K562 (cell line): ENCODE measurements at regions not wholly inside any gene's neighbourhood (a gene's known extent, or its start where the extent isn't known, plus 50 kb on each side); places are given as distances from the start of the nearest gene placed in this dataset.
"Not testable (repeated sequence)": the region's sequence is repeated elsewhere in the genome, so short reads cannot be mapped to it uniquely, and the experiment has no call there.

Experiments
- ATAC-seq: fragments of 200-7000 bp; cut with Tn5 transposase; 3 replicates; pipeline ENCODE4 v1.9.1; 2020; ENCODE audit warnings: moderate library complexity
- BruUV-seq: library from RNA; stranded (reverse); fragments of 400-500 nt; replicated peaks from 2 replicates; lab custom pipeline; 2021; lab: Mats Ljungman, UMichigan
- CTCF ChIA-PET: fragments of 300-600 bp; formaldehyde crosslinking; extraction: SDS; loops from one replicate; lab custom pipeline; 2021; ENCODE audit warnings: low intra/inter-chr PET ratio; lab: Yijun Ruan, JAX
- POLR2A ChIA-PET: fragments of 300-600, 350-650 bp; sonication (Branson Sonifier 250); formaldehyde crosslinking; extraction: SDS; loops from one replicate; lab custom pipeline; 2021; ENCODE audit warnings: antibody characterized with exemption, inconsistent platforms; lab: Yijun Ruan, JAX
- DNase-seq, 4 experiments: peaks; one replicate each; pipeline versions ENCODE4 v3.0.0 to v3.0.0-alpha.2; 2011 to 2018; ENCODE audit warnings: low spot score in 3 of 4, mixed read lengths in 3 of 4; ENCODE audit errors: extremely low read depth in 1 of 4
- FAIRE-seq: peaks from 2 replicates; lab custom pipeline; 2011; peaks lifted over from hg19 to GRCh38; lab: Jason Lieb, UNC
- H2AFZ ChIP-seq: 2 replicates; pipeline ENCODE4 v1.6.0; 2011; ENCODE audit warnings: low read depth, low read length, control low read depth, inconsistent platforms
- H3K27ac ChIP-seq: fragments of 200-600 bp; 3 replicates; pipeline ENCODE4 v1.8.0; 2011; ENCODE audit warnings: low read depth, mild to moderate bottlenecking, control low read depth, inconsistent platforms, low read length, moderate library complexity, mixed read lengths; ENCODE audit errors: extremely low read depth
- H3K27me3 ChIP-seq, 2 experiments: fragments of 300-600 bp in 1 of 2; 2 replicates in 1 of 2; 3 replicates in 1 of 2; pipeline versions ENCODE4 v1.6.0 to v1.8.0; 2011; ENCODE audit warnings: inconsistent platforms in 2 of 2, low read length in 2 of 2, mild to moderate bottlenecking in 1 of 2, mixed read lengths in 1 of 2, moderate library complexity in 1 of 2; ENCODE audit not compliant: control insufficient read depth in 2 of 2, insufficient read depth in 2 of 2
- H3K36me3 ChIP-seq: fragments of 300-600 bp; 3 replicates; pipeline ENCODE4 v1.8.0; 2011; ENCODE audit warnings: mild to moderate bottlenecking, low read length, inconsistent platforms; ENCODE audit not compliant: control insufficient read depth, insufficient read depth
- H3K4me1 ChIP-seq, 2 experiments: fragments of 200-600 bp in 1 of 2; replicated peaks in 1 of 2; 2 replicates in 1 of 2; 3 replicates in 1 of 2; pipeline versions ENCODE4 v1.5.1 to v1.8.0; 2011; ENCODE audit warnings: inconsistent platforms in 2 of 2, low read length in 2 of 2, mild to moderate bottlenecking in 1 of 2, mixed read lengths in 1 of 2, moderate library complexity in 1 of 2; ENCODE audit not compliant: control insufficient read depth in 2 of 2, insufficient read depth in 2 of 2
- H3K4me2 ChIP-seq: 2 replicates; pipeline ENCODE4 v1.6.1; 2011; ENCODE audit warnings: low read length, control low read depth, inconsistent platforms, mixed read lengths; ENCODE audit not compliant: insufficient read depth
- H3K4me3 ChIP-seq: fragments of 200-600 bp; sonication (generic), shearing (Covaris generic); 2 replicates; pipeline ENCODE4 v1.5.1; 2016; ENCODE audit warnings: control low read depth, inconsistent platforms
- H3K79me2 ChIP-seq: fragments of 200-600 bp; 3 replicates; pipeline ENCODE4 v1.8.0; 2011; ENCODE audit warnings: low read length, inconsistent platforms; ENCODE audit not compliant: control insufficient read depth, insufficient read depth
- H3K9ac ChIP-seq, 2 experiments: 2 replicates each; pipeline versions ENCODE4 v1.6.0 to v1.6.1; 2011; ENCODE audit warnings: low read depth in 2 of 2, low read length in 2 of 2, control low read depth in 1 of 2, inconsistent platforms in 1 of 2, mild to moderate bottlenecking in 1 of 2, mixed read lengths in 1 of 2; ENCODE audit not compliant: insufficient read depth in 1 of 2
- H3K9me1 ChIP-seq: one replicate; pipeline ENCODE4 v1.6.0; 2011; ENCODE audit warnings: inconsistent platforms, mild to moderate bottlenecking, low read length, moderate library complexity; ENCODE audit not compliant: control insufficient read depth, insufficient read depth
- H3K9me3 ChIP-seq: replicated peaks from 2 replicates; pipeline ENCODE4 v1.5.1; 2011; ENCODE audit warnings: low read depth, low read length, inconsistent platforms; ENCODE audit not compliant: control insufficient read depth, insufficient read depth
- H4K20me1 ChIP-seq: replicated peaks from 2 replicates; pipeline ENCODE4 v1.6.1; 2011; ENCODE audit warnings: low read length, inconsistent platforms, mixed read lengths; ENCODE audit not compliant: control insufficient read depth, insufficient read depth
- WGBS: fragments of 100-300 bp; shearing (Covaris generic); methylation state at CpG from one replicate; pipeline ENCODE4 v1.1.6; 2016; ENCODE audit warnings: low coverage, mixed read lengths; ENCODE audit not compliant: insufficient coverage; ENCODE audit errors: missing lambda C conversion rate; 5-methylcytosine and 5-hydroxymethylcytosine counted together
- in situ Hi-C: fragments of 300-500 bp; cut with MboI; formaldehyde crosslinking; loops from 4 replicates; pipeline ENCODE4 v1.15.0; 2018; ENCODE audit warnings: inconsistent platforms, mixed read lengths
- intact Hi-C: fragments of 100-400 bp; cut with micrococcal nuclease; formaldehyde crosslinking; loops from 2 replicates; pipeline ENCODE4 v1.14.2; 2022
- TF ChIP-seq, protein P1 (sequence below): fragments of 450-650 bp; formaldehyde crosslinking; IDR thresholded peaks from 2 replicates; pipeline ENCODE4 v1.4.0; 2020; ENCODE audit warnings: mild to moderate bottlenecking, mixed read lengths

DNA sequence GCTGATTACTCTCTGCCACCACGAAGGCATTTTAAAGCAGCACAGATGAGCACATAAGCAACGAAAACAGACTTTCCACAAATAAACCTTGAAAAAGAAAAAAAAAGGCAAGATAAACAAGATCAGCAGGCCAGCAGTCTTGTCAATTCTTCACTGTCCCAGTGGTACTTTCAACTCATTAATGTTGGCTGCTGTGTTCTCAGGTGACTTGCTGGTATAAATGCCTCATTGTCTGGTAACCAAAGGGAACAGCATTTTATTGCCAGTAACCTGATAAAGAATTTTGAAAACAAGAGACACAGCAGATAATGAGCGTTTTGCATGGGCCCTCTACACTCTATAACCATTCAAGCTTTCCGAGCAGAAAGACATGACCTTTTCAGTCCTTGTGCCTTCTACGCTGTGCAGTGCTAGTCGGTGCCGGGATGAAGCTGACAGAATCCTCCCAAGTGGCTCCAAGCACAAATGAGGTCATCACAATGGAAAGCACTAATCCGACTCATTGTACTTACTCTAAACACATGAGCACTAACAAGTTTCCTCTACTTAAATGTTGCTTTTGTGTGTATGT is 242.9 kb upstream of the FRG1 start:
- intact Hi-C loops, BruUV-seq: not testable (repeated sequence)

DNA sequence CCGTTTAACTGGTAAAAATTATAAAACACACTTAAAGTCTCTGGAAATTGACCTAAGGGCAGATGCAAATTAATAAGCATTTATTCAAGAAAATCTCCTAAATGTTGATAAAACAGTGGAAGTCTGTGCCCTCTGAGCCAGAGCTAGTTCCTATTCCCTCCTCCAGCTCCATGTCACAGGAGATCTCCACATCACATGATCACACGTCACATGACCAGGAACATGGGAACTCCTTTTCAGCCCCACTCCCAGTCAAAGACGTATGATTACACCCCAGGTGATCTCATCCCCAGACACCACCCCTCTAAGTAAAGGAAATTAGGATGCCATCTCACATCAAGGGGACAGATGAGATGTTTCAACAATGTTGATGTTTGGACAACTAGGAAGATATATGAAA is 237.7 kb upstream of the FRG1 start:
- H3K4me2 ChIP-seq, H3K9ac ChIP-seq, CTCF ChIA-PET, ATAC-seq, H3K9me3 ChIP-seq, H4K20me1 ChIP-seq, POLR2A ChIA-PET, H3K4me1 ChIP-seq, H3K79me2 ChIP-seq, BruUV-seq, H2AFZ ChIP-seq, H3K27ac ChIP-seq, H3K27me3 ChIP-seq, H3K9me1 ChIP-seq, intact Hi-C loops, in situ Hi-C loops, H3K36me3 ChIP-seq, H3K4me3 ChIP-seq, DNase-seq, FAIRE-seq: not testable (repeated sequence)
- TF ChIP-seq, protein P1, sequence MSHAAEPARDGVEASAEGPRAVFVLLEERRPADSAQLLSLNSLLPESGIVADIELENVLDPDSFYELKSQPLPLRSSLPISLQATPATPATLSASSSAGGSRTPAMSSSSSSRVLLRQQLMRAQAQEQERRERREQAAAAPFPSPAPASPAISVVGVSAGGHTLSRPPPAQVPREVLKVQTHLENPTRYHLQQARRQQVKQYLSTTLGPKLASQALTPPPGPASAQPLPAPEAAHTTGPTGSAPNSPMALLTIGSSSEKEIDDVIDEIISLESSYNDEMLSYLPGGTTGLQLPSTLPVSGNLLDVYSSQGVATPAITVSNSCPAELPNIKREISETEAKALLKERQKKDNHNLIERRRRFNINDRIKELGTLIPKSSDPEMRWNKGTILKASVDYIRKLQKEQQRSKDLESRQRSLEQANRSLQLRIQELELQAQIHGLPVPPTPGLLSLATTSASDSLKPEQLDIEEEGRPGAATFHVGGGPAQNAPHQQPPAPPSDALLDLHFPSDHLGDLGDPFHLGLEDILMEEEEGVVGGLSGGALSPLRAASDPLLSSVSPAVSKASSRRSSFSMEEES (CRISPR knock-in tag): peak; percentile 62
- WGBS: 0% methylated on average over 3 of the region's 3 CpGs

More for the DNA sequence above, 242.9 kb upstream of the FRG1 start:
- ATAC-seq, H3K27ac ChIP-seq, H3K9me3 ChIP-seq, H3K79me2 ChIP-seq, H3K36me3 ChIP-seq, H3K9ac ChIP-seq, H3K9me1 ChIP-seq, POLR2A ChIA-PET, DNase-seq, CTCF ChIA-PET, H3K4me3 ChIP-seq, H3K4me1 ChIP-seq, H2AFZ ChIP-seq, H4K20me1 ChIP-seq, in situ Hi-C loops, FAIRE-seq, H3K27me3 ChIP-seq, H3K4me2 ChIP-seq: not testable (repeated sequence)
- WGBS: no CpG with 5 or more reads among the region's 8 CpGs

DNA sequence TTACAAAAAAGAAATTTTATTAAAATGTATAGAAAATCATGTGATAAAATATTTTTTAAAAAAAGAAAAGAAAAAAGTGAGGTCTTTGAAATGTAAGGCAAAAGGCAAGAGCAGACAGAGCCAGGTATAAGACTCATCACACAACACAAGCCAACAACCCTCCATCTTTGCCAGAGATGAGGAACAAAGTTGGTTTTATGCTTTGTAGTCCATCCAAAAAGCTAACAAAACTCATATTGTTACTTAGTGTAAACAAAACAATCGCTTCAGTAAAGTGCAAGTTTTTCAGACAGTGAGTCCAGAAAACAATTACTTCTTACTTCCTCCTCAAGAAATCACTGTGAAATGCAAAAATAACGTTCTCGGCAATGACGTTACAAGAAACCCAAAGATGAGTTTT is 233.9 kb upstream of the FRG1 start:
- H3K4me1 ChIP-seq, H2AFZ ChIP-seq, POLR2A ChIA-PET, H3K9me1 ChIP-seq, H3K79me2 ChIP-seq, H4K20me1 ChIP-seq, FAIRE-seq, H3K9me3 ChIP-seq, ATAC-seq, intact Hi-C loops, H3K27ac ChIP-seq, CTCF ChIA-PET, H3K36me3 ChIP-seq, DNase-seq, H3K4me2 ChIP-seq, BruUV-seq, H3K27me3 ChIP-seq, H3K4me3 ChIP-seq, in situ Hi-C loops, H3K9ac ChIP-seq: not testable (repeated sequence)
- 0% methylated on average over 3 of the region's 4 CpGs for WGBS
